ENCODE measurements at regions not wholly inside any gene's neighbourhood (a gene's known extent, or its start where the extent isn't known, plus 50 kb on each side); places are given as distances from the start of the nearest gene placed in this dataset.

DNA sequence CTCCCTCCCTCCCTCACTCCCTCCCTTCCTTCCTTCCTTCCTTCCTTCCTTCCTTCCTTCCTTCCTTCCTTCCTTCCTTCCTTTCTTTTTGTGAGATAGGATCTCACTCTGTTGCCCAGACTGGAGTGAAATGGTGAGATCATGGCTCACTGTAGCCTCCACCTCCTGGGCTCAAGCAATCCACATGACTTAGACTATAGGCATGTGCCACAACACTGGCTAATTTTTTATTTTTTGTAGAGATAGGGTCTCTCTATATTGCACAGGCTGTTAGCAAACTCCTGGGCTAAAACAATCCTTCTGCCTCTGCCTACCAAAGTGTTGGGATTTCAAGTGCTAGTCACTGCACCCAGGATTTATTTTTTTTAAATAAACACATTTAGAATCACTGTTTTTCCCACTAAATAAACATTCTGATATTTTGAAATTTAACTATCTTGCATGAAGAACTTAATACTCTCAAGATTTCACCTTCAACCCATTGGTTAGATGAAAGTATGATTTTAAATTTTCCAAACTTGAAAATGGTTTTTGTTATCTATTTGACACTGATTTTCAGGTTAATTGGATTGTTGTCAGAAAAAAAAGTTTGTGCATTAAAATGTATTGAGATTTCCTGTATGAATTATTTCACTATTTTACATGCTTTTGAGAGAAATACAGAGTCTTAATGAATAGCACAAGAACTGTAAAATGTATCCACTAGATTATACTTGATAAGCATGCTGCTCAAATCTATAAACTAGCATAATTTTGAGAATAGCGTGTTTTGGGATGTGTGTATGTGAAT lies 745.1 kb downstream of the TSN start:
- no peak for DNase-seq (ENCODE audit: extremely low spot score, insufficient read length, low read depth)
- FAIRE-seq: no peak

DNA sequence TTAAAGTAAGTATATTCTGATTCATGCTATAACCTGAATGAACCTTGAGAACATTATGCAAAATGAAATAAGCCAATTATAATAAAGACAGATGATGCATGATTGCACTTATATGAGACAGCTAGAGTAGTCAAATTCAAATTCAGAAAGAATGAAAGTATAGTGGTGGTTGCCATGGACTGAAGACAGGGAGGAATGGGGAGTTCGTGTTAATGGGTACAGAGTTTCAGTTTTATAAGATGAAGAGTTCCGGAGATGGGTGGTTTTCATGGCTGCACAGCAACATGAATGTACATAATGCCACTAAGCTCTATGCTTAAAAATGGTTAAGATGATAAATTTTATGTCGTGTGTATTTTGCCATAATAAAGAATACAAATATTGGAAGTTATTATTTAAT lies 751.2 kb downstream of the TSN start:
- no peak for FAIRE-seq
- DNase-seq (ENCODE audit: extremely low spot score, insufficient read length, low read depth): no peak

DNA sequence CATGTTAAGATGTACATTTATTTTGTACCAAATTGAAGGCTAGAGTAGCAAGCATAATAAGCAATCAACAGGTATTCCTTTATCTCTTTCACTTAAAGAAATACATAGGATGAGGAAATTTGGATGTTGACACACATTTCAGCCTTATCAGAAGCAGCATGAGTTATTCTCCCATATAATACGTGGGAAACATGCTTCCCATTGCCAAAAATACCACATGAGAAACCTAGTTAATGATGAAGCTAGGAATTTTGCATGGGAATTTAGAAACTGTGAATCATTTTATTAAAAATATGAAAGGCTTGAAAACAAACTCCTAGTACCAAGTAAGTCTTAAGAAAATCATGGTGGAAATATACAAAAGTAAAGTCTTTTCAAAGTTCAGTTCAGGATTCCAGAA lies 751.8 kb downstream of the TSN start:
- DNase-seq (ENCODE audit: extremely low spot score, insufficient read length, low read depth) (no peak), FAIRE-seq (no peak)

DNA sequence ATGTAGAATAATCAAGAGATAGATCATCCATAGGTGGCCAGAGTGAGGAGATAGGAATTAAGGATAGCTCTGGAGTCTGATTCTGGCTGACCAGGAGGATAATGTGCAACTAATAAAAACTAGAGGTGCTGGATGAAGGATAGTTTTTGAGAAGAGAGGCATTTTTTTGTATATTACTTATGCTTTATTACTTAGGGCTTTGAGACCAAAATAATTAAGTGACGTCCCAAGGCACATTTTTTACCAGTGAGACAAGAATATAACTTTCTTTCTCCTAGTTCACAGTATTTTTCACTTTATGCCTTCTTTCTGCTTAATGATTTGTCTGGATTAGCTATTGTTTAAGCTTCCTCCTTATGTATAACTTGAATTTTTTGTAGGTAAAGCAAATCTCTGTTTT lies 756.6 kb downstream of the TSN start:
- DNase-seq (ENCODE audit: extremely low spot score, insufficient read length, low read depth) (no peak), FAIRE-seq (no peak)

DNA sequence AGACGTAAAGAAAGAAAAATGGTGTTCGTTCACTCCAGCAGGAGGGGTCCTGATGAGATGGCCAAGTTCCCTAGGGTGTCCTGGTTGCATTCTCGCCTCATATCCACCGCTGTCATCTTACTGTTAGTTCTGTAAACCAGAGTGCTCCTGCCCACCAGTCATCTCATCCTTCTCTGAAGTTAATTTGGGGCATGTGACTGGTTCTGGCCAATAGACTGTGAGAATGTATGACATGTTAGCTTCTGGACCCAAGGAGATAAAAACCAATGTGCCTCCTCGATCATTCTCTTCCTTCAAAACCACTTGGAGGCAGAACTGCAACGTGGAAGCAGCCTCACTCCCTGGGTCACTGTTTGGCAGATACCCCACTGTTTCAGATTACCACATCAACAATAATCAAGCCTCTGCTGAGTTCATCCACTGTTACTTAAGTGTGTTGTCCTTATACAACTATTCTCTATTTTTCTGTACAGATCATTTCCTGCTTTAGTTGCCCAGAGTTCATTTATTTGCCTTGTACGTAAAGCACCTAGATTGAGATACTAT lies 759.1 kb downstream of the TSN start:
- FAIRE-seq (no peak), DNase-seq (ENCODE audit: extremely low spot score, insufficient read length, low read depth) (no peak)

DNA sequence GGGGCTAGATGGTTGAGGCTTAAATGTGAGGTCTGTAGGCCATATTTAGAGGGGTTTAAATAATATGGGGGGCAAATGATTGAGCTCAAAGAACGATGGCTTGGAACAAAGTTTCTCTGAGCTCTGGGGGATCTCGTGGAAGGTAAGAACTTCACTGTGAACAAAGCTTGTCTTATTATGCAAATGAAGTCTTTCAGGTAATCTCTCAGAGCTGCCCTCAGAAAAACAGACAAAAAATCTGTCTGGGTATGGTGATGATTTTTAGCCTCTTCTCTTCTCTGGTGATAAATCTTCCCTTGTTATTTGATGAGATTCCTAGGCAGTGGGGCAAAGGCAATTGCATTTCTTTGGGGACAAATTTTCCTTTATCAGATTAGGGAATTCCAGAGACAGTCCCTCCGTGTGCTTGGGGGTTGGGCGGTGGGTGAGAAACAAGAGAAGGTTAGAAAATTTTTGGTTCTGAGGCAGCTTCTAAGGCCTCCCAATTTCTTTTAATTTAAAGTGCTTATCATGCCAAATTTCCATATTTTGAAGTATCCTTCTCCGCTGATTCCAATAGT lies 760.4 kb downstream of the TSN start:
- FAIRE-seq (no peak), DNase-seq (ENCODE audit: extremely low spot score, insufficient read length, low read depth) (no peak)

DNA sequence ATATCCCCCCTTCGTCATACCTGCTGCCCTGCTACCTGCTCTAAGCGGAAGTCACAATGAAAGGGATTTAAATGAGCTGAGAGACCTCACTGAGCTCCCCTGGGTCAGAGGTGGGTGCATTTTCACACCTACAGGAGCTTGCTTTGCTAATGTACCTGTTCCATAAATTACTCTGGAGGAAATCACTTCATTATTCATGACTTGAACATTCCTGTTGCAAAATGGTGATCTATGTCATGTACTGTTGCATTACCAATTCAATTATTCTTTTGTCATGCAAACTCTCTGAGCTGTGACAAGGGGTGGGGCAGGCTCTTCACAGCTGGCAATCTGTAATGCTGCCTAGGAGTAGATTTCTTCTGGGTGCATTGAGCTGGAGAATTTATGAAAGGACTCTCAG lies 761.3 kb downstream of the TSN start:
- FAIRE-seq (no peak), DNase-seq (ENCODE audit: extremely low spot score, insufficient read length, low read depth) (no peak)

DNA sequence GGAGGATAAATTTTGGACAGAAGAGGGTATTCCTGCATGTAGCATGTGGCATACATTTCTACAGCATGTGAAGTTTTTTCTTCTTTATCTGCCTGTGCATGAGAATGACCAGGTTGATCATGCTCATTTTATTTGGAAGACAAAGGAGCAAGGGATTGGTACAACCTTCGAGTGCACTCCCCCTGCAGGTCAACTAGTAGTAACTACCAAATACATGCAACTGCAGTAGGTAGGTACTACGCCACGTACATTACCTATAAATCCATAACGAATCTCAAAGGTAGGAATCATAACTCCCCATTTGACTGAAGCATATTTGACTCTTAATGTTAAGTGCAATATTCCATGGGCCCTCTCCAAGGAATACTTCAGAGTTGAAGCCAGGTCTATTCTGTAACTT lies 763.9 kb downstream of the TSN start:
- no peak for DNase-seq (ENCODE audit: extremely low spot score, insufficient read length, low read depth)
- FAIRE-seq: no peak

DNA sequence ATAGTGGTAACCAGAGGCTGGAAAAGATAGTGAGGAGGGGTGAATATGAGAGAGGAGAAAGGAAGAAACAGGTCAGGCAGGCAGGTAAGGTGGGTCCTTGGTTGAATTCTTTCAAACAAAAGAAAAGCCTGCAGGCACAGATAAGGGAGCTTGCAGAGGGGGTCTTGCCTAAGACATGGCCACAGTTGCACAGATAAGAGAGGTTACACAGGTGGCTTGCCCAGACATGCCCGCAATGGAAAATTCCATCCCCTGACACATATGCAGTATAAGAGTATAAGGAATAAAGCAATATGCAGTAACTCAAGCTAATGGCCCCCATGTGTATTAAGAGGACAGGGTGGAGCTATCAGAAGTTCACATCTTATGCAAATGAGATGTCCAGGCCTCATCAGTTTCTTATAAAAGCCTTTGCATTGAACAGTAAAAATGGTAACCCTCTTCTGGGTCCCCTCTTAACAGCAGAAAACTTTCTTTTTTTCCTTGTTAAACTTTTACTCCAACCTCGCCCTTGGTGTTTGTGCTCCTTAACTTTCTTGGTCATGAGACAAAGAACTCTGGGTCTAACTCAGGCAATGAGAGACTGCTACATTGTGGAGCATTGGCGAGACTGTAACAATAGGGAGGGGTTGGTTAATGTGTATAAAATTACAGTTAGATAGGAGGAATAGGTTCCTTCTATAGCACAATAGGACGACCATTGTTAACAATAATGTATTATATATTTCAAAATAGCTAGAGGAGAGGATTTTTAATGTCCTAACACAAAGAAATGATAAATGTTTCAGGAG lies 764.6 kb downstream of the TSN start:
- DNase-seq (ENCODE audit: extremely low spot score, insufficient read length, low read depth) (no peak), FAIRE-seq (no peak)

DNA sequence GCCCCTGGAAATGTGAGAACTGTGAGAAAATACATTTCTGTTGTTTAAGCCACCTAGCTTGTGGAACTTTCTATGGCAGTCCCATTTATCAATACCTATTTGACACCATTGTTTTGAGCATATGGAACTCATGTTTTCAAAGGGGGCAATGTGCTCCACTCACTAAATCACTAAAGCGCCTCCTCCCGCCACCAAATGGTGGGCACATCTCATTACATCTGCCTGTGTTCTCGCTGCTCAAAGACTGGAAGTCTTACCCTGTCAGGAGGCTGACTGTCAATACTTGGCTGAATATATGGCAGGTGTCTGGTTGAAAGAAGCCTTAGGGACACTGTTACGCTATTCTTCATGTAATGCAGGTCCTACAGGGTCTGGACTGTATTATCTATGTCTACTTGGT lies 767.7 kb downstream of the TSN start:
- DNase-seq (ENCODE audit: extremely low spot score, insufficient read length, low read depth): no peak
- FAIRE-seq: no peak

DNA sequence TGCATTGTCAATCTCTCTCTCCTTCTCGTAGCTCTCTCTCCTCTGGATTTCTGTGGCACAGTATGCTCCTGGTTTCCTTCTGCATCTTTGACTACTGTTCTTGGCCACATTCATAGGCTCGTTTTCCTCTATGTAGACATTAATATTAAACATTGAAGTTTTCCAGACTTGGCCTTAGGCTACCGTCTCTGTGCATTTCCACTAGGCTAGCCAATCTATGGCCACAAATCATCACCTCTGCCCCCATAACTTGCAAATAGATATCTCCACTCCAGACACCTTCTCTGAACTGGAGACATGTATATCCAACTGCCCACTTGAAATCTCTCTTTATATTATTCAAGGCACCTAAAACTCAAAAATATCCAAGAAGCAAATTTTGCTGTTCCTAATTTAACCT lies 768.5 kb downstream of the TSN start:
- no peak for DNase-seq (ENCODE audit: extremely low spot score, insufficient read length, low read depth)
- FAIRE-seq: no peak

DNA sequence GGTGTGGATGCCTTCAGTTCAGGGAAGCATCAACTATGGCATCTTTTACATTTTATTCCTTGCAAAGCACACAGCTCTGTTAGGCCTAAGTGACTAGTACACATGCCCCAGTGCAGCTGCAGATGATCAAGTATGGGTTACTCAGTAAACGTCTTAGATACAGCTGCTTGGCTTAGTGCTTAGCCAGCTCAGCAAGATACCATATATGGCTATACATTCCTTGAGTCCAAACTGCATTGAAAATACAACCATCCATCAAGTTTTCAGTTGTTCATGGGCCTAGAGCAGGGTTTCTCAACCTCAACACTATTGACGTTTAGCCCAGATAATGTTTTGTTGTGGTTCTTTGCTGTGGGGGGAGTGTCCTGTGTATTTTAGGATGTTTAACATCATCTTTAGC lies 769.9 kb downstream of the TSN start:
- DNase-seq (ENCODE audit: extremely low spot score, insufficient read length, low read depth): no peak
- FAIRE-seq: no peak

DNA sequence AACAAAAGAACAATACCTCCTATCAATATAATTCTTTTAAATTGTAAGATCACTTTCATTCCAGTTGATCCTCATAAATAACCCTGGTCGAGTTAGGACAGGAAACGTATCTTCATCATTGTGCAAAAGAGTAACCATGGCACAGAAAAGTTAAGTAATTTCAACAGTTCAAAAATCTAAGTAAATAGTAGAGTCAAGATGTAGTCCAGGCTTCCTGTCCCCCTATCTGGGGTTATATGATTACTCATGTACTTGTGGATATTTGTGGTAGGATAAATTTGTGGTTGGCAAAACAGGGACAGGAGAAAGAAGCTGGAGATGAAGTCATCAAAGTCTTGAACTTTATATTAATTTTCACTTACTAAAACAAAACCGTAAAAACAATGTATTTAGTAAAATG lies 772.6 kb downstream of the TSN start:
- no peak for FAIRE-seq

DNA sequence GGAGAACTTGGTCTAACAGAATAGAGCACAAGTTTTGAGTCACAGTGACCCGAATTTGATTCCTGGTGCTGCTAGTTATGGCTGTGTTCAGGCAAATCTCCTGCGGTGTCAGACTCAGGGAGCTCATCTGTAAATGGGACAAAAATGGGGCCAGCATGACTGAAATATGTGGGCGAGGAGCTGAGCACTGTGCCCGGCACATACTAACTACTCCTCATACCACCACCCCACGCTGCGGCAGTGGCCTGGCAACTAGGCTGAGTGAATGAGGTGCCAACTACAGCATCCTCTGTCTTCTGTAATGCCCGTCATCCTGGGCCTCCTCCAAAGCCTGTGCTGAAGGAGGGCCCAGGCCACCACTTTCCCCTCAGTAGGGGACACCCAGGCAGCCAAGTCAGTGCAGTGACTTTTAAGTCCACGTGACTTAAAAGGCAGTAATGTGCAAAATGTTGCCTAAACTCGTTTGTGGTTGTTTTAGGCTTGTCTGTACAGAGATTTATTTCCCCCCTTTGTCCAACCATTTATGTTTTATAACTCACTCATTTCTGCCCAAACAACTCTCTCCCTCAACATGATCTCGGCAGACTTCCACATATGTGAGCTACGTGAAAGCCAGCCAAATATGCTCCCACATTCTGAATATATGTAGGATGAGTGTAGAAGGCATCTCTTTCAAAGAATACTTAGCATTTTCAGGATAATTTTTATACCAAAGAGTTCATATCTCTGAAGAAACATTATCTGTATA lies 773.7 kb downstream of the TSN start:
- FAIRE-seq (no peak), DNase-seq (ENCODE audit: extremely low spot score, insufficient read length, low read depth) (no peak)

More for the DNA sequence above, 772.6 kb downstream of the TSN start:
- DNase-seq (ENCODE audit: extremely low spot score, insufficient read length, low read depth): no peak

DNA sequence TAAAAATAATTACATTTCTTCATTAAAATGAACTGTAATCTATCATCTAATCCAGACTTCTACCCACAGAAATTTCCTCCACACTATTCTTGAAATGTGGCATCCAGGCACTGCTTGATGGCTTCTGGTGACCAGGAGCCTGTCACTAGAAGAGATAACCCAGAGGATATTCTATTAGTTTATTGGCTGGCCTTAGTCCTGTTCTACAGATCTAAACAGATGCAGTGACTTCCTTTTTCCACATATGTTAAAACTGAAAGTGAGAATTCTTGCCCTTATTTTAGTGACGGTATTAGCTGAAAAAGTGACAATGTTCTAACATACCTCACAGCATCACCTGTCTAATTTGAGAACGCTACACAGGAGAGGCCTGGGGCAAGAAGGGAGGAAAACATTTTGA lies 775.4 kb downstream of the TSN start:
- FAIRE-seq: peak; percentile 39
- no peak for DNase-seq (ENCODE audit: extremely low spot score, insufficient read length, low read depth)

DNA sequence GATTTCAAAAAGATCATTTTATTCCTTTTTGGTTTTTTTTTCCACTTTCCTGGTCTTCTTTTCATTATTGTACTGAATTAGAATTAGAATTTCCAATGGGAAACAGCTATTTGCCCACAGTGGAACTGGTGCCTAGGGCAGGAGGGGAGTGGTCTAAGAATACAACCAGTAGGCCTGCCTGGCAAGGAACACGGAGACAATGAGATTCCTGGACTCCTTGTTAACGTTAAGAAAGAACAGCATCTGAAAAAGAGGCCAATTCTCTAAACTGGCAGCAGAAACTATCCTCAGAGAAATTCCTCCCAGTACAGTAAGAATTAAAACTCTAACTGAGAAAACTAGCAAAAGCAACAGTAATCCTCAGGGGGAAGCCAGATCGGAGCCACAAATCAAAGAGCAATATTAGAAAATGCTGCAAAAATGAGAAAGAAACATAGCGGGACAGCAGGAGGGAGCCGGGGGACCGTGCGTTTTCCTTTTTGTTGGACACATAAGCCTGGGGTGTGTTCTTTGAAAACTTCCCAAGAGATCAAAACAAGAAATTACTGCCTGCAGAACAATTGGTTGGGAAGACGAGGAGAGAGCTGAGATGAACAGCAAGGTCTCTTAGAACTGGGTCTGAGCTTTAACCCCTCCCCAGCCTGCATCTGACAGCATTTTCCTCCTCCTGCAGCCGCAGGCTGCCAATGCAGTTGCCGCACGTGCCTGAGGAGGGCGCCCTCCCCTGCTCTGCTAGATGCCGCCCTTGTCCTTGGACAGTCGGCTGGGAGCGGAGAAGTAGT lies 776.0 kb downstream of the TSN start:
- DNase-seq (ENCODE audit: extremely low spot score, insufficient read length, low read depth) (no peak), FAIRE-seq (no peak)

DNA sequence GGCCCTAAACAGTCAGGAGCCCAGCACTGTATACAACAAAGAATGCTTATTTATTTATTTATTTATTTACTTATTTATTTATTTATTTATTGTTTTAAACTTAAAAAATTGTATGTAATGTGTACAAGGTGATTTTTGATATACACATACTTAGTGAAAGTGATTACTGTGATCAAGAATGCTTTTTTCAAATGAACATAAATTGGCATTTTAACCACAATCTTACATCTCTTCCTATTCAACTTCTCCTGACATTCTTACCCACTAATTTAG lies 776.6 kb downstream of the TSN start:
- FAIRE-seq (no peak), DNase-seq (ENCODE audit: extremely low spot score, insufficient read length, low read depth) (no peak)

DNA sequence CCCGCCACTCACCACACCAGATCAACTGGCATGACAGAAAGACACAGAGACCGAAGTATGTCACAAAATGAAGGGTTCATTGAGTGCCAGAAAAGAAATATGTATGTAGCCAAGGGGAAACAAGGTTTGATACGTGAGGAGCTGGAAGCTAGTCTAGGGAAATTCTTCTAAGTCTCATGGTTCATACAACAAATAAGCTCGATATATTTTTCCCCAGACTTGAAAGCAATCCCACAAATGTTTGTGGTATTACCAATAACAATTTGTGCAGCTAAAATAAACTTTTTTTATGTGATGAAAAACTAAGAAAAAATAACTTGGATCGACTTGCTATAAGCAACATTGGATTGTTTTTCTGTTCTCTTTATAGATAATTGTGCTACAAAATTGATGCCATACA lies 777.0 kb downstream of the TSN start:
- FAIRE-seq: no peak
- DNase-seq (ENCODE audit: extremely low spot score, insufficient read length, low read depth): no peak

DNA sequence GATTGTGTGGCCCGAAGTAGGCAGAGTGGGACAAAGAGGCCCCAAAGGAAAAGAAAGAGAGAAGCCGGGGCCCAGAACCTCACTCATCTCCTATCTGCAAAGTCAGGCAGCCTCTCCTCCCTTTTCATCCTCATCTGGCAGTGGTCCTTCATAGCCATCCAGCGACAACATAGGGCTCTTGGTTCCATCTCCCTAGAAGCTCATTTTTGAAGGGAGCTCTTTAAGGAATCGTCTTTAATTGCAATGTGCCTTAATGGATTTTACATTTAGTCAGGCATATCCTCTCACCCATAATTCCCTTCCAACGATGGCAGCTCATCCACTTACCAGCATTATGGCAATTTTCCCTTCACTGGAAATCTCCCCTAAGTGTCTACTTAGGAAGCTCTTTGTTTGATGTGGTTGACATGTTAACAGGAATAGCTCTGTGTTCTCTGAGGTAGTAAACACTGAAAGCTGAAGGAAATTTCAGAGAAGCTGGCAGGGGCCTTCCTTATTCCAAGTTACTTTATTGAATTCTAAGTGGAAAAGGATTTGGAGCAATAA lies 780.6 kb downstream of the TSN start:
- FAIRE-seq: no peak

DNA sequence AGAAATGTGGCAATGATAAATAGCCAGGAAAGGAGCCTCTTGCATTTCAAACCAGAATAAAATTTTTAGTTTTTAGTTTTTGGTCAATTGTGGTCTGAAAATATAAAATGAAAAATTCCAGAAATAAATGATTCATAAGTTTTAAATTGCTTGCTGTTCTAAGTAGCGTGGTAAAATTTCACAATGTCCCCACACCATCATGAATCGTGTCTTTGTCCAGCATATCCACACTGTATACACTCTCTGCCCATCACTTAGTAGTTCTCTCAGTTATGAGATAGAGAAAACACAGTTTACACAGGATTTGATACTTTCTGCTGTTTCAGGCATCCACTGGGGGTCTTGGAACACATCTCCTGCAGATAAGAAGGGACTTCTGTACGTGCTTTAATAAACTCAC lies 783.9 kb downstream of the TSN start:
- DNase-seq (ENCODE audit: extremely low spot score, insufficient read length, low read depth) (no peak), FAIRE-seq (no peak)

More for the DNA sequence above, 780.6 kb downstream of the TSN start:
- DNase-seq (ENCODE audit: extremely low spot score, insufficient read length, low read depth): no peak

All from GM18507 (cell line).